Subcutaneous abdominal adipose tissue (tissue), 5 donors: ENCODE measurements at regions not wholly inside any gene's neighbourhood (a gene's known extent, or its start where the extent isn't known, plus 50 kb on each side); places are given as distances from the start of the nearest gene placed in this dataset.

Experiments used
- H3K27ac ChIP-seq: one replicate; pipeline ENCODE4 v1.7.0; 2013; ENCODE audit warnings: low read depth, mild to moderate bottlenecking, inconsistent platforms, low read length, moderate library complexity
- H3K27me3 ChIP-seq, 5 donors: one replicate each; pipeline ENCODE4 v1.7.0; 2013; ENCODE audit warnings: low read length in 5 of 5, inconsistent platforms in 1 of 5; ENCODE audit not compliant: control insufficient read depth in 5 of 5, insufficient read depth in 4 of 5
- H3K36me3 ChIP-seq, 5 donors: one replicate each; pipeline ENCODE4 v1.7.0; 2013; ENCODE audit warnings: low read length in 5 of 5; ENCODE audit not compliant: control insufficient read depth in 5 of 5, insufficient read depth in 5 of 5
- H3K4me1 ChIP-seq, 5 donors: one replicate each; pipeline ENCODE4 v1.7.0; 2013; ENCODE audit warnings: low read length in 5 of 5, mild to moderate bottlenecking in 3 of 5, moderate library complexity in 1 of 5; ENCODE audit not compliant: control insufficient read depth in 5 of 5, insufficient read depth in 5 of 5
- H3K4me3 ChIP-seq, 5 donors: one replicate each; pipeline ENCODE4 v1.7.0; 2013; ENCODE audit warnings: low read length in 5 of 5, low read depth in 1 of 5
- H3K9ac ChIP-seq, 5 donors: one replicate each; pipeline ENCODE4 v1.7.0; 2013; ENCODE audit warnings: low read length in 5 of 5, mild to moderate bottlenecking in 4 of 5, moderate library complexity in 3 of 5
- H3K9me3 ChIP-seq, 5 donors: one replicate each; pipeline ENCODE4 v1.7.0; 2013; ENCODE audit warnings: low read length in 5 of 5; ENCODE audit not compliant: control insufficient read depth in 5 of 5
- donor health status: healthy.
- donor health status: healthy.
- donor health status: healthy.
- donor health status: healthy.
- donor health status: healthy.

GRCh38 chr1:55507578-55507931 is 292.4 kb upstream of the USP24 start:
- Histone ChIP-seq H3K36me3 (no peaks in the 10 kb centered on the region), H3K4me3 (no peak overlapping the region), H3K27me3 (peaks cover 0 to 4% (median 0%) of the 10 kb centered on the region in 5 donors), H3K27ac (no peak overlapping the region), H3K9ac (no peak overlapping the region), H3K4me1 (peaks cover 0 to 4% (median 0%) of the 10 kb centered on the region in 5 donors), H3K9me3 (no peaks in the 10 kb centered on the region)

- peaks cover 0 to 4% (median 0%) of the 10 kb centered on the region in 5 donors for H3K27me3 ChIP-seq
- no peaks in the 10 kb centered on the region for H3K9me3 ChIP-seq
- no peaks in the 10 kb centered on the region for H3K36me3 ChIP-seq
- H3K4me3 ChIP-seq, result no peak overlapping the region
- no peak overlapping the region for H3K27ac ChIP-seq
- peaks cover 0 to 4% (median 0%) of the 10 kb centered on the region in 5 donors for H3K4me1 ChIP-seq
- H3K9ac ChIP-seq, result no peak overlapping the region
These were observed 291.8 kb upstream of the USP24 start for GRCh38 chr1:55506740-55507577.

GRCh38 chr1:55505326-55505725 is 290.2 kb upstream of the USP24 start:
- H3K27ac ChIP-seq, result no peak overlapping the region
- H3K4me3 ChIP-seq, result no peak overlapping the region
- peaks cover 0 to 4% (median 0%) of the 10 kb centered on the region in 5 donors for H3K27me3 ChIP-seq
- H3K9ac ChIP-seq, result no peak overlapping the region
- H3K4me1 ChIP-seq, result peaks cover 0 to 4% (median 0%) of the 10 kb centered on the region in 5 donors
- H3K9me3 ChIP-seq, result no peaks in the 10 kb centered on the region
- H3K36me3 ChIP-seq, result no peaks in the 10 kb centered on the region

GRCh38 chr1:55504306-55504731 is 289.2 kb upstream of the USP24 start:
- peaks cover 0 to 4% (median 0%) of the 10 kb centered on the region in 5 donors for H3K27me3 ChIP-seq
- no peaks in the 10 kb centered on the region for H3K36me3 ChIP-seq
- H3K9me3 ChIP-seq, result no peaks in the 10 kb centered on the region
- no peak overlapping the region for H3K4me3 ChIP-seq
- peaks cover 0 to 4% (median 0%) of the 10 kb centered on the region in 5 donors for H3K4me1 ChIP-seq
- no peak overlapping the region for H3K9ac ChIP-seq
- no peak overlapping the region for H3K27ac ChIP-seq

- Histone ChIP-seq H3K36me3 (no peaks in the 10 kb centered on the region), H3K9me3 (no peaks in the 10 kb centered on the region), H3K27ac (no peak overlapping the region), H3K9ac (no peak overlapping the region), H3K4me1 (peaks cover 0 to 4% (median 0%) of the 10 kb centered on the region in 5 donors), H3K4me3 (no peak overlapping the region), H3K27me3 (peaks cover 0 to 4% (median 0%) of the 10 kb centered on the region in 5 donors)
These were observed 288.6 kb upstream of the USP24 start for GRCh38 chr1:55503663-55504305.

- Histone ChIP-seq H3K9me3 (no peaks in the 10 kb centered on the region), H3K9ac (no peak overlapping the region), H3K27ac (no peak overlapping the region), H3K4me1 (peaks cover 0 to 4% (median 0%) of the 10 kb centered on the region in 5 donors), H3K4me3 (no peak overlapping the region), H3K36me3 (no peaks in the 10 kb centered on the region), H3K27me3 (no peaks in the 10 kb centered on the region)
These were observed 285.4 kb upstream of the USP24 start for GRCh38 chr1:55500601-55501000.

GRCh38 chr1:55490547-55490946 is 275.4 kb upstream of the USP24 start:
- Histone ChIP-seq H3K4me1 (no peaks in the 10 kb centered on the region), H3K27ac (no peak overlapping the region), H3K36me3 (no peaks in the 10 kb centered on the region), H3K4me3 (no peak overlapping the region), H3K9ac (no peak overlapping the region), H3K27me3 (no peaks in the 10 kb centered on the region), H3K9me3 (no peaks in the 10 kb centered on the region)

GRCh38 chr1:55484173-55484572 is 269.0 kb upstream of the USP24 start:
- no peak overlapping the region for H3K4me3 ChIP-seq
- H3K27ac ChIP-seq, result no peak overlapping the region
- H3K27me3 ChIP-seq, result no peaks in the 10 kb centered on the region
- H3K36me3 ChIP-seq, result no peaks in the 10 kb centered on the region
- H3K4me1 ChIP-seq, result no peaks in the 10 kb centered on the region
- no peaks in the 10 kb centered on the region for H3K9me3 ChIP-seq
- H3K9ac ChIP-seq, result no peak overlapping the region

- Histone ChIP-seq H3K27me3 (no peaks in the 10 kb centered on the region), H3K9me3 (no peaks in the 10 kb centered on the region), H3K27ac (no peak overlapping the region)
These were observed 268.4 kb upstream of the USP24 start for GRCh38 chr1:55483523-55483922.

GRCh38 chr1:55481634-55482033 is 266.5 kb upstream of the USP24 start:
- no peaks in the 10 kb centered on the region for H3K27me3 ChIP-seq
- no peaks in the 10 kb centered on the region for H3K9me3 ChIP-seq
- H3K4me1 ChIP-seq, result peaks cover 0 to 15% (median 4%) of the 10 kb centered on the region in 5 donors
- no peak overlapping the region for H3K4me3 ChIP-seq
- no peaks in the 10 kb centered on the region for H3K36me3 ChIP-seq
- H3K27ac ChIP-seq, result no peak overlapping the region
- H3K9ac ChIP-seq, result no peak overlapping the region

More at GRCh38 chr1:55483523-55483922, 268.4 kb upstream of the USP24 start:
- H3K4me1 ChIP-seq, result no peaks in the 10 kb centered on the region
- H3K36me3 ChIP-seq, result no peaks in the 10 kb centered on the region
- no peak overlapping the region for H3K4me3 ChIP-seq
- H3K9ac ChIP-seq, result no peak overlapping the region
